ENCODE measurements at regions not wholly inside any gene's neighbourhood (a gene's known extent, or its start where the extent isn't known, plus 50 kb on each side); places are given as distances from the start of the nearest gene placed in this dataset.

- ATAC-seq (no peak), DNase-seq (no peak)
Observed at GRCh38 chr5:174235221-174236011, 189.9 kb downstream of the NSG2 start.

GRCh38 chr5:174236070-174236469 lies 190.6 kb downstream of the NSG2 start:
- ATAC-seq (no peak), DNase-seq (no peak)

DNA sequence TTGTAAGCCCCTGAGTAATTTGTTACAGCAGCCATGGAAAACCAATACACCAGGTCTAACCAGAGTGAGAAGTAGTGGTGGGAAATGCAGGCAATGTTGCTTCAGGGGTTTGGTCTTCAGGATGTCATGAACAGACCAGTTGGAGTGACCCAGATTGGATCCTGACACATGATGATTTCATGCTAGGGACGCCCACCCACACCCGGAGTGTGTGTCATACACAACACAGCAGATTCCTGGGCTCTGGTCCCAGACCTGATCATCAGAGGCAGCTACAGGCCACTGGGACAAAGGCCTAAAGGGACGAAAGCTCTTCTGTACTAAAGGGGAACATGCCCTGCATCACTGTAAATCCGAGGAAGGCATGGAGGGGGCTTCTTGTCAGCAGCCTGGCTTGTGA lies 194.2 kb downstream of the NSG2 start:
- ATAC-seq (no peak), DNase-seq (no peak)

- ATAC-seq: no peak
Observed at GRCh38 chr5:174242573-174242972, 197.1 kb downstream of the NSG2 start.

GRCh38 chr5:174243904-174244303 lies 198.4 kb downstream of the NSG2 start:
- no peak for DNase-seq

More at GRCh38 chr5:174242573-174242972, 197.1 kb downstream of the NSG2 start:
- no peak for DNase-seq

DNA sequence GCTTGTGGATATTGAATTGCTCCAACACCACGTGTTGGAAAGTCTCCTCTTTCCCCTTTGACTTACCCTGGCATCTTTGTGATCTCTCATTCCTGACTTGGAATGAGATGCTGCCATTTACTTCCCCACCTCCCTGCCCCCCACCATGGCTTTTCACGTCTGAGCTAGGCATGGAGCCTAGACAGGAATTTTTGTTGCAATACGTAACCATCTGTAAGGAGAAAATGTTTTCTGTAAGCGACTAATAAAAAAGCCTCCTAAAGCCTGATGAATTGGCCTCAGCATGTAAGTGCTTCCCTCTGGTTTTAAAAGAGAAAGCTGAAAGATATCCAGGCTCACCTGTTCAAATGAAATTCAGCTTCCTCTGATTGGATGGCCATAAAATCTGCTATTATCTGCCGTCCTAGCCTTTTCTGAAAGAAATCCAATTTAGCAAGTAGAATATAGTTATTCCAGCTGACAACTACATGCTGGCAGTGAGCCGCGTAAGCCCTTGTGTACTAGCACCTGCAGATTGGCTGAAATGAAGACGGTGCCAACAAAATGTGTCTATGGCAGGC lies 200.1 kb downstream of the NSG2 start:
- no peak for DNase-seq
- no peak for ATAC-seq

More at GRCh38 chr5:174243904-174244303, 198.4 kb downstream of the NSG2 start:
- no peak for ATAC-seq

DNA sequence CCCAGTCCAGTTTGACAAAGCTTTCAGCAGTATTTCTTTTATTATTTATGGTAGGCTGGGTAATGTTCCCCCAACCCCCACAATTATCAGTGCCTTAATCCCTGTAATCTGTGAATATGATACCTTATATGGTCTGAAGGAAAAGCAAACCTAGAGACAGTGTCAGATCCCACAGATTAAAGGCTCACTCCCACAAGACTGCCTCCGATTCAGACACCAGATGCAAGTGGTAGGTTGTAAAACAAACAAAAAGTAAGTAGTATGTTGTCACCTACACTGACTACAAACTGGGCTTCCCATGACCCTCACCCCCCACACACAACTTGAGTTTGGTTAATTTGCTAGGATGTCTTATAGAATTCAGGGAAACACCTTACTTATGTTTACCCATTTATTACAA lies 201.2 kb downstream of the NSG2 start:
- DNase-seq (no peak), ATAC-seq (no peak)

GRCh38 chr5:174247301-174247700 lies 201.8 kb downstream of the NSG2 start:
- DNase-seq: no peak
- no peak for ATAC-seq

GRCh38 chr5:174251305-174252000 lies 205.9 kb downstream of the NSG2 start:
- no peak for ATAC-seq
- DNase-seq: no peak

GRCh38 chr5:174252121-174252520 lies 206.6 kb downstream of the NSG2 start:
- DNase-seq (no peak), ATAC-seq (no peak)

DNA sequence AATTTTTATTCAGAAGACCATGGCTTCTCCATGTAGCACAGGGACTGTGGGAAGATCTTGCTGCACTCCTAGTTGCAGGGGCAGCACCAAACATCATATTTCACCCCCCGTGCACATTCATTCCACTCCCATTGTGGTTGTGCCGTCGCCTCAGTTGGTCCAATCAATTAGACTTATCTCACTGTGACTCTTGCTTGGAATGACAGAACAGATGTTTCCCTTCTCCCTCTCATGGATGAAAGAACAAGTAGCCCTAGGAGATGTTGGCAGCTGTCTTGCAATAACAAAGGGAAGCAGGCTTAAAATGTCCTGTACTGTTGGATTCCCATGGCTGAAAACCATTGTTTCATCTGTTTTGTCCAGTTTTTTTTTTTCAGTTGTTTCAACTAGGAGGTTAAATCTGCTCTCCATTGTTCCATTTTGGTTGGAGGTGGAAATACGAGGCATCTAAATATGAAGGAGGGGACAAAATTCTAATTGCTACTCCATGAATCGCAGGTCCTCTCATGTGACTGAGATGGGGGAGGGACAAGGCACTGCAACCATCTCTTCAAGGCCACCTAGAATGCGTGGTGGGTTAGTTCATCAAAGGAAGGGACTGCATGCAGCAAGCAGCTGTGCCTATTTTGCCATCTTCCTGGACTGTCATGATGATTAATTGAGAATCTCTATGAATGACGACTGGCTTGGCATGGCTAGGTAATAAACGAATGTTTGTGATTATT lies 214.4 kb downstream of the NSG2 start:
- no peak for ATAC-seq
- no peak for DNase-seq

GRCh38 chr5:174271316-174271715 lies 225.8 kb downstream of the NSG2 start:
- ATAC-seq (no peak), DNase-seq (no peak)

DNA sequence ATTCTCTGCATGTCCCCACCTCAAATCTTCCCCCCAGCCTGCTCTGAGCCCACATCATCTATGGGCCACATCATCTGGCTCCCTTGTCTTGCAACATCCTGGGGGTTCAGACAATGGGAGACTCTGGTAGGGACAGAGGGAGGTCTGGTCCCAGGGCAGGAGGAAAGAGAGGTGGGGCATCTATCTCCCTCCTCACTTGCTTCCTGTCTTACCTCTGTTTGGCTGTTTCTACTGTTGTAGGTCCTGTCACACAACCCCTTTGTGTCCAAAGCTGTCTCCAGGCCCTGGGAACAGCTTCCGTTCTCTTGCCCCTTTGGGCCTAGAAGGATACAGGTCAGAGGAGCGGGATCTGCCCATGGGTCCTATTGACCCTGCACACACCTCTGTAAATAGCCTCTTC lies 227.2 kb downstream of the NSG2 start:
- DNase-seq (no peak), ATAC-seq (no peak)

DNA sequence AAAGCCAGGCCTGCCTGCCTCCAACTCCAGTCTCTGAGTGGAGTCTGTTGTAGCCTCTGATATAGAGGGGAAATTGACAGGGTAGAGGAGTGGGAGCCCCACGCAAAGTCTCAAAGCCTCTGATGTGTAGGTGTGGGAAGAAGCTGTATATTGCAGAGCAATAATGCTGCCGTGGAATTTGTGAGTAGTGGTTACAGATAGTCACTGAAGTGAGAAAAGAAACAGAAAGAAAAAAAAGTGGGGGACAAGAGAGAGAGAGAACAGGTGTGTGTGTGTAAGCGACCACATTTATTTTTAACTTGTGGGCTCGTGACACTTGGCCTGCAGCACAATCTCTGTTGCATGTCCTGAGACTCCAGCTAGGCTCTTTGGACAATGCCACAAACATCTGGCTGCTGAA lies 227.8 kb downstream of the NSG2 start:
- no peak for DNase-seq
- ATAC-seq: no peak

DNA sequence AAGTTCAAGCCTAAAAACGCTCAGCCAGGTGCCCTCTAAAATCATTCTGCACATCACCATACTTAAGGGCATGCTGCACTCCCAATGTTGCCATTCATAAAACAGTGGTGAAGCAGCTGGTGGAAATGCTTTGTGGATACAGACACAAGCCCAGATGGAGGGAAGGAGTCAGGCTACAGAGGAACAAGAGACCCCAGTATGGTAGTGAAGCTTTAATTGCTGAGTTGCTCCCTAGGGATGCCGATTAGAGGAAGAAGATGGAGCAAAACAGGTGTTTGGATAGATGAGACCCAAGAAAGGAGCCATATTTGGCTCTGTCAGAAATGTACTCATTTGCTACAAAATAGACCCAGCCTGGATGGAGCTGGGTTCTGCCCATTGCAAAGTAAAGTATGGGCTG lies 230.5 kb downstream of the NSG2 start:
- ATAC-seq: no peak

GRCh38 chr5:174281089-174281760 lies 235.7 kb downstream of the NSG2 start:
- ATAC-seq (no peak), DNase-seq (no peak)

More for the DNA sequence above, 230.5 kb downstream of the NSG2 start:
- DNase-seq: no peak

DNA sequence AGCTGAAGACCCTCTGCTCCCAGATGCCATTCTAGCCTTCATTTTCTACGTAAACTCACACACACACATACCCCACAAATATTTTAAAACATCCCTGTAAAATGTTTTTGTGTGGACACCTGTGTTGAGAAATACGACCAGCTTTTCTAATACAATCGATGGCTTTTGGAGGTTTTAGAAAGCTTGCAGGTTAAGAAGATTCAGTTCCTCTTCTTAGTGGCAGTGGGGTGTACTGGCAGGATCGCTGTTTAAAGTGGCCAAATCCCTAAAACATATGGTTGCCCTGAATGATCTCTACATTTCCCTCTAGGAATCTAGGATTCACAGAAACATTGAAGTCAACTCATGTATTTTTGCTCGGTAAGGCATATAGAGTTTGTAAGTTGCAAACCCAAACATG lies 236.3 kb downstream of the NSG2 start:
- ATAC-seq (no peak), DNase-seq (no peak)

DNA sequence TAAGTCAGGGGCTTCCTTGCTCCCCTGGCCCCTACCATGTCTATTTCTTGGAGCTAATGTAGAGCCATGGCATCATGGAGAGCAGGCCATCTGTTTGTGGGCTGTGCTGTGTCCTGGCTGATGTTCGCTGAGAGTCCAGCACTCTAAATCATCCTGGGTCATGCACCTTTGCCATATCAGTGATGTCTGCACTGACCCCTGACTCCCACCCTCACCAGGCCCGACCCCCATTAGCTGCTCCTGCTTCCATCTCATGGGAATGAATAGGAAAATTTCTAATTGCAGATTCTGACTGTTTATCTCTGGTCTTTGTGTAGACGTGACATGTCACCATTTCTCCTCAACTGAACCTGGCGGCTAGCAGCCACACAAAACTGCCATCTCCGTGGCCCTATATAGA lies 236.9 kb downstream of the NSG2 start:
- no peak for ATAC-seq

GRCh38 chr5:174283211-174284005 lies 237.9 kb downstream of the NSG2 start:
- DNase-seq (no peak), ATAC-seq (no peak)

More for the DNA sequence above, 236.9 kb downstream of the NSG2 start:
- no peak for DNase-seq

GRCh38 chr5:174284873-174285272 lies 239.4 kb downstream of the NSG2 start:
- ATAC-seq: no peak
- no peak for DNase-seq

DNA sequence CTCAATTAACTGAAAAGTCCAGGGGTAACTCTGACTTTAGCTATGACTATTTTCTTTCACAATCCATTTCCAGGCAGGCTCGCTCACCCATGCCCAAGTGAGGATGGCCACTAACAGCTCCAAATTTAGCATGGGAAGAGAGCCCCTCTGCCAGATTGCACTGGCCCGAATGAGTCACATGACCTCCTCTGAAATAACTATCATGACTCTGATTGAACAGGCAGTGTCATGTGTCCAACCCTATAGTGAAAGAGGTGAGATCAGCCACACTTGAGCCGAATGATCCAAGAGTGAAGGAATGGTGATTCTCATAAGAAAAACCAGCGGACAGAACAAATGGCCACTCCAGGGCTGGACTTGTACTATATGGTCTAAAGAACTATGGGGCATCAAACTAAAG lies 242.3 kb downstream of the NSG2 start:
- DNase-seq (no peak), ATAC-seq (no peak)

Measured in stimulated activated naive CD8-positive, alpha-beta T cell treated with anti-CD3 and anti-CD28 coated beads, Interleukin-15, Interleukin-2, amounts not matched to agents 100 U/mL and 50 U/mL, for 24 hours (primary cell).